ENCODE measurements at regions not wholly inside any gene's neighbourhood (a gene's known extent, or its start where the extent isn't known, plus 50 kb on each side); places are given as distances from the start of the nearest gene placed in this dataset.

GRCh38 chr5:2126512-2126911, 243.8 kb upstream of the IRX4 start:
- no peaks in the 10 kb centered on the region; the same call in 1 of the 2 replicates for H3K9me2 ChIP-seq (ENCODE audit: insufficient read depth)
- no peak for DNase-seq (ENCODE audit: low spot score)
- no peaks in the 10 kb centered on the region for H4K20me1 ChIP-seq (replicated peaks; ENCODE audit: insufficient read depth)
- Mint-ChIP-seq H3K36me3 (ENCODE audit: low read depth) (no peaks in the 10 kb centered on the region), H3K27me3 (ENCODE audit: insufficient read depth, low read depth, poor library complexity) (peaks cover 3% of the 10 kb centered on the region), H3K27ac (no peak overlapping the region), H3K9me3 (peaks cover 9% of the 10 kb centered on the region; the same call in 2 of the 3 replicates), H3K4me1 (peaks cover 11% of the 10 kb centered on the region), H3K4me3 (no peak overlapping the region)
- no peak for ATAC-seq
- H3K79me2 ChIP-seq (replicated peaks; ENCODE audit: insufficient read depth): no peaks in the 10 kb centered on the region
- no peak overlapping the region for H3K27ac ChIP-seq (ENCODE audit: low read depth)
- H3K36me3 ChIP-seq (ENCODE audit: insufficient read depth): no peaks in the 10 kb centered on the region
- H3K4me3 ChIP-seq: no peak overlapping the region
- no peak overlapping the region for H2AFZ ChIP-seq
- no peaks in the 10 kb centered on the region for H3F3A ChIP-seq (replicated peaks; ENCODE audit: low read depth)
- no peak for TF ChIP-seq CTCF (conservative IDR thresholded peaks at IDR 0.05; ENCODE audit: low read depth in 2 of 2)
- no peak for TF ChIP-seq STAT1 (IDR thresholded peaks at IDR 0.05; ENCODE audit: unreplicated experiment)
- no peak for TF ChIP-seq ZNF114 (CRISPR knock-in tag; IDR thresholded peaks at IDR 0.05)
- no peak for TF ChIP-seq ETS1 (IDR thresholded peaks at IDR 0.05)
- TF ChIP-seq EZH2 (IDR thresholded peaks at IDR 0.05; ENCODE audit: low read depth, unreplicated experiment): no peak
- no peak for TF ChIP-seq CREB1 (CRISPR knock-in tag; IDR thresholded peaks at IDR 0.05; ENCODE audit: low read depth)
- TF ChIP-seq POLR2AphosphoS5 (IDR thresholded peaks at IDR 0.05; ENCODE audit: low read depth): no peak
- TF ChIP-seq JUNB (IDR thresholded peaks at IDR 0.05; ENCODE audit: unreplicated experiment): no peak
- TF ChIP-seq NANOG (IDR thresholded peaks at IDR 0.05; ENCODE audit: borderline replicate concordance): no peak
- no peak for TF ChIP-seq ZNF331 (CRISPR knock-in tag; IDR thresholded peaks at IDR 0.05; ENCODE audit: low read depth)
- TF ChIP-seq REST (IDR thresholded peaks at IDR 0.05; ENCODE audit: unreplicated experiment): no peak
- TF ChIP-seq ZNF462 (CRISPR knock-in tag; IDR thresholded peaks at IDR 0.05): no peak
- no peak for TF ChIP-seq EZH2phosphoT487 (IDR thresholded peaks at IDR 0.05; ENCODE audit: unreplicated experiment)
- 0 out of 2 replicates have a peak, but pooled peaks cover 11% of the 10 kb centered on the region for H3K4me1 ChIP-seq (ENCODE audit: insufficient read depth)
- H3K4me2 ChIP-seq: no peak overlapping the region
- no peaks in the 10 kb centered on the region for H3K27me3 ChIP-seq (ENCODE audit: insufficient read depth)

All from GM23338 (cell line).